ENCODE measurements at regions not wholly inside any gene's neighbourhood (a gene's known extent, or its start where the extent isn't known, plus 50 kb on each side); places are given as distances from the start of the nearest gene placed in this dataset.

DNA sequence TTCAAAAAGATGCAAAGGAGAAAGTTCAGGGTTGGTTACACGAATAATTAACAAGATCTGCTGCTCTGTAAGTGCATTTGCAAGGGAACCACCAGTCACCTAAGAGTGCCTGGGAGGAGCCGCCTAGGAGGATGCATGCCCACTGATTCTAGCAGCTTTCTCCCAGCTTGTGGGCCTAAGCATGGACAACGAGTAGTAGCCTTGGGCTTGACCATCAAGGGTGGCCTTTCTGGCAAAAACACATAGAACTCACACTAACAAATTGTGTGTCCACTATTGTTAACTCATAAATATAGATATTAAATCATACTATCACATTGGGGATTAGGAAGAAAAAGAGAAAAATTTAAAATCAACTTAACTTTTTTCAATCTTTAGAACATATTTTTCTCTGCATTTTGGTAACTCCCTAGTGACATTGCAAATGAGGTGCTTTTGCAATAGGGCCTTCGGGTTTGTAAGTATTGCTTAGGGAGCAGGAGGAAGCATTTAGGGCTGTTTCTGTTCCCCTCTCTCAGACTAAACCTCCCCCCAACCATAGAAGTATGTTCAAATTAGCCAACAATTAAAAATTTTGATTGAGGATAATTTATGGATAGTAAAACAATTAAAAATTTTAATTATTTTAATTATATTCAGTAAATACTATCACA, 57.3 kb upstream of the CEP295 start:
- TF ChIP-seq EZH2 (IDR thresholded peaks at IDR 0.05; ENCODE audit: borderline replicate concordance, control insufficient read depth, low read depth, low read length) (no peak), BCL11A (IDR thresholded peaks at IDR 0.05; ENCODE audit: low read depth, low read length) (no peak), POLR2A (IDR thresholded peaks at IDR 0.05; ENCODE audit: low read depth, low read length) (no peak), SUZ12 (IDR thresholded peaks at IDR 0.05; ENCODE audit: unreplicated experiment) (no peak)
- TF ChIP-seq, protein P1, sequence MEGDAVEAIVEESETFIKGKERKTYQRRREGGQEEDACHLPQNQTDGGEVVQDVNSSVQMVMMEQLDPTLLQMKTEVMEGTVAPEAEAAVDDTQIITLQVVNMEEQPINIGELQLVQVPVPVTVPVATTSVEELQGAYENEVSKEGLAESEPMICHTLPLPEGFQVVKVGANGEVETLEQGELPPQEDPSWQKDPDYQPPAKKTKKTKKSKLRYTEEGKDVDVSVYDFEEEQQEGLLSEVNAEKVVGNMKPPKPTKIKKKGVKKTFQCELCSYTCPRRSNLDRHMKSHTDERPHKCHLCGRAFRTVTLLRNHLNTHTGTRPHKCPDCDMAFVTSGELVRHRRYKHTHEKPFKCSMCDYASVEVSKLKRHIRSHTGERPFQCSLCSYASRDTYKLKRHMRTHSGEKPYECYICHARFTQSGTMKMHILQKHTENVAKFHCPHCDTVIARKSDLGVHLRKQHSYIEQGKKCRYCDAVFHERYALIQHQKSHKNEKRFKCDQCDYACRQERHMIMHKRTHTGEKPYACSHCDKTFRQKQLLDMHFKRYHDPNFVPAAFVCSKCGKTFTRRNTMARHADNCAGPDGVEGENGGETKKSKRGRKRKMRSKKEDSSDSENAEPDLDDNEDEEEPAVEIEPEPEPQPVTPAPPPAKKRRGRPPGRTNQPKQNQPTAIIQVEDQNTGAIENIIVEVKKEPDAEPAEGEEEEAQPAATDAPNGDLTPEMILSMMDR (IDR thresholded peaks at IDR 0.05 in 2 of 3, conservative IDR thresholded peaks at IDR 0.05 in 1 of 3; ENCODE audit: control insufficient read depth in 2 of 3, extremely low read depth in 1 of 3, insufficient read depth in 1 of 3, low read depth in 3 of 3, low read length in 3 of 3) = no peak
- TF ChIP-seq, protein P2, sequence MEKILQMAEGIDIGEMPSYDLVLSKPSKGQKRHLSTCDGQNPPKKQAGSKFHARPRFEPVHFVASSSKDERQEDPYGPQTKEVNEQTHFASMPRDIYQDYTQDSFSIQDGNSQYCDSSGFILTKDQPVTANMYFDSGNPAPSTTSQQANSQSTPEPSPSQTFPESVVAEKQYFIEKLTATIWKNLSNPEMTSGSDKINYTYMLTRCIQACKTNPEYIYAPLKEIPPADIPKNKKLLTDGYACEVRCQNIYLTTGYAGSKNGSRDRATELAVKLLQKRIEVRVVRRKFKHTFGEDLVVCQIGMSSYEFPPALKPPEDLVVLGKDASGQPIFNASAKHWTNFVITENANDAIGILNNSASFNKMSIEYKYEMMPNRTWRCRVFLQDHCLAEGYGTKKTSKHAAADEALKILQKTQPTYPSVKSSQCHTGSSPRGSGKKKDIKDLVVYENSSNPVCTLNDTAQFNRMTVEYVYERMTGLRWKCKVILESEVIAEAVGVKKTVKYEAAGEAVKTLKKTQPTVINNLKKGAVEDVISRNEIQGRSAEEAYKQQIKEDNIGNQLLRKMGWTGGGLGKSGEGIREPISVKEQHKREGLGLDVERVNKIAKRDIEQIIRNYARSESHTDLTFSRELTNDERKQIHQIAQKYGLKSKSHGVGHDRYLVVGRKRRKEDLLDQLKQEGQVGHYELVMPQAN (conservative IDR thresholded peaks at IDR 0.05) = no peak
- TF ChIP-seq, protein P3, sequence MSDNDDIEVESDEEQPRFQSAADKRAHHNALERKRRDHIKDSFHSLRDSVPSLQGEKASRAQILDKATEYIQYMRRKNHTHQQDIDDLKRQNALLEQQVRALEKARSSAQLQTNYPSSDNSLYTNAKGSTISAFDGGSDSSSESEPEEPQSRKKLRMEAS (IDR thresholded peaks at IDR 0.05; ENCODE audit: low read depth, low read length) = no peak

All from GM12878 (cell line).